B cell (primary cell): ENCODE measurements at regions not wholly inside any gene's neighbourhood (a gene's known extent, or its start where the extent isn't known, plus 50 kb on each side); places are given as distances from the start of the nearest gene placed in this dataset.

Experiments used
- ATAC-seq: fragments of 200-7000 bp; cut with Tn5 transposase; one replicate; pipeline ENCODE4 v1.10.0; 2021; ENCODE audit warnings: low read depth, mild to moderate bottlenecking, moderate number of reproducible peaks, moderate library complexity
- CTCF ChIA-PET: fragments of 350-600 bp; sonication (Branson Sonifier 250); formaldehyde crosslinking; loops from one replicate; lab custom pipeline; 2021; ENCODE audit warnings: antibody characterized with exemption, inconsistent platforms; lab: Charles Lee
- POLR2A ChIA-PET: fragments of 350-600 bp; sonication (Branson Sonifier 250); formaldehyde crosslinking; loops from one replicate; lab custom pipeline; 2021; ENCODE audit warnings: antibody characterized with exemption; lab: Charles Lee
- DNase-seq: peaks from one replicate; pipeline ENCODE4 v3.0.0; 2013
- H2AFZ ChIP-seq: 2 replicates; pipeline ENCODE4 v1.6.1; 2012; ENCODE audit warnings: mild to moderate bottlenecking, low read depth, low read length; ENCODE audit not compliant: insufficient read depth, poor library complexity, severe bottlenecking
- H3K27ac ChIP-seq, 2 donors: 1 replicate in 1 of 2; 2 replicates in 1 of 2; pipeline ENCODE4 v1.5.1; 2012 to 2013; ENCODE audit warnings: low read length in 2 of 2, mild to moderate bottlenecking in 2 of 2, moderate library complexity in 1 of 2
- H3K27me3 ChIP-seq, 4 experiments: fragments of 200-600 bp in 1 of 4; sonication (generic) in 1 of 4; replicated peaks in 1 of 4; 1 replicate in 2 of 4; 2 replicates in 2 of 4; pipeline versions ENCODE4 v1.6.1 to v1.7.0; 2013 to 2016; ENCODE audit warnings: low read length in 3 of 4, mild to moderate bottlenecking in 2 of 4, mixed read lengths in 1 of 4, moderate library complexity in 1 of 4; ENCODE audit not compliant: insufficient read depth in 4 of 4, control insufficient read depth in 3 of 4; ENCODE audit errors: control extremely low read depth in 1 of 4
- H3K36me3 ChIP-seq, 2 experiments: replicated peaks in 1 of 2; 1 replicate in 1 of 2; 2 replicates in 1 of 2; pipeline versions ENCODE4 v1.6.1 to v1.7.1; 2013; ENCODE audit warnings: low read length in 1 of 2; ENCODE audit not compliant: insufficient read depth in 2 of 2, control insufficient read depth in 1 of 2; ENCODE audit errors: control extremely low read depth in 1 of 2, extremely low read depth in 1 of 2
- H3K4me1 ChIP-seq, 2 donors: fragments of 200-600 bp in 1 of 2; sonication (generic) in 1 of 2; 1 replicate in 1 of 2; 2 replicates in 1 of 2; pipeline versions ENCODE4 v1.5.1 to v1.6.1; 2013 to 2017; ENCODE audit warnings: low read length in 2 of 2; ENCODE audit not compliant: control insufficient read depth in 2 of 2, insufficient read depth in 2 of 2
- H3K4me2 ChIP-seq: replicated peaks from 2 replicates; pipeline ENCODE3; 2012; ENCODE audit warnings: mild to moderate bottlenecking, low read depth, low read length; ENCODE audit not compliant: poor library complexity, severe bottlenecking
- H3K4me3 ChIP-seq, 5 experiments: fragments of 200-600 bp in 1 of 5; sonication (generic) in 1 of 5; 1 replicate in 3 of 5; 2 replicates in 2 of 5; pipeline versions ENCODE4 v1.5.1 to v1.7.0; 2011 to 2016; ENCODE audit warnings: low read length in 4 of 5, mild to moderate bottlenecking in 4 of 5, low read depth in 2 of 5, control low read depth in 1 of 5, moderate library complexity in 1 of 5; ENCODE audit not compliant: insufficient read depth in 1 of 5; ENCODE audit errors: control extremely low read depth in 1 of 5, extremely low read depth in 1 of 5
- H3K79me2 ChIP-seq: fragments of 200-600 bp; sonication (generic); one replicate; pipeline ENCODE4 v1.6.0; 2016; ENCODE audit warnings: low read length; ENCODE audit not compliant: control insufficient read depth, insufficient read depth
- H3K9ac ChIP-seq: fragments of 200-600 bp; sonication (generic); 2 replicates; pipeline ENCODE4 v1.6.1; 2017; ENCODE audit warnings: mild to moderate bottlenecking, low read length, moderate library complexity
- H3K9me3 ChIP-seq, 3 donors: one replicate each; pipeline versions ENCODE4 v1.6.1 to v1.7.1; 2013; ENCODE audit warnings: low read length in 2 of 3; ENCODE audit not compliant: control insufficient read depth in 2 of 3, insufficient read depth in 1 of 3; ENCODE audit errors: control extremely low read depth in 1 of 3
- H4K20me1 ChIP-seq: 2 replicates; pipeline ENCODE4 v1.6.0; 2012; ENCODE audit warnings: mild to moderate bottlenecking, low read length; ENCODE audit not compliant: insufficient read depth, control insufficient read depth, poor library complexity, severe bottlenecking
- H3K27ac Mint-ChIP-seq: one replicate; pipeline ENCODE4 v1.8.0; 2021; ENCODE audit warnings: mixed read lengths
- H3K27me3 Mint-ChIP-seq: one replicate; pipeline ENCODE4 v1.8.0; 2021; ENCODE audit warnings: mixed read lengths
- H3K4me1 Mint-ChIP-seq: one replicate; pipeline ENCODE4 v1.8.0; 2021; ENCODE audit warnings: mixed read lengths
- H3K4me3 Mint-ChIP-seq: one replicate; pipeline ENCODE4 v1.8.0; 2021; ENCODE audit warnings: mixed read lengths
- H3K9me3 Mint-ChIP-seq: one replicate; pipeline ENCODE4 v1.8.0; 2022; ENCODE audit warnings: mixed read lengths; ENCODE audit not compliant: insufficient read depth
- CTCF ChIP-seq: fragments of 200-600 bp; IDR thresholded peaks from one replicate; pipeline ENCODE4 v1.8.0; 2022; ENCODE audit warnings: antibody characterized with exemption, mild to moderate bottlenecking
- EZH2 ChIP-seq: IDR thresholded peaks from 2 replicates; pipeline ENCODE4 v1.6.1; 2012; ENCODE audit warnings: borderline replicate concordance, low read depth, mild to moderate bottlenecking, moderate library complexity, low read length; ENCODE audit not compliant: insufficient read depth, poor library complexity, severe bottlenecking
- WGBS: methylation state at CpG from one replicate; pipeline ENCODE4 v1.1.5; 2013; ENCODE audit warnings: missing lambda C conversion rate; ENCODE audit not compliant: insufficient coverage; 5-methylcytosine and 5-hydroxymethylcytosine counted together
- intact Hi-C: fragments of 100-400 bp; cut with micrococcal nuclease; formaldehyde crosslinking; loops from one replicate; pipeline ENCODE4 v1.10.0; 2022

- DNase-seq (no peak), ATAC-seq (no peak)
- no peaks in the 10 kb centered on the region for H3K4me1 ChIP-seq
- Mint-ChIP-seq H3K9me3 (no peaks in the 10 kb centered on the region), H3K27ac (no peak overlapping the region), H3K4me1 (no peaks in the 10 kb centered on the region), H3K4me3 (no peak overlapping the region), H3K27me3 (peaks cover 21% of the 10 kb centered on the region)
- no peaks in the 10 kb centered on the region for H3K9me3 ChIP-seq
- H3K4me3 ChIP-seq = no peak overlapping the region
- H3K79me2 ChIP-seq = no peaks in the 10 kb centered on the region
- ChIA-PET POLR2A (no interaction called here), CTCF (no interaction called here)
- WGBS = no CpG with 5 or more reads among the region's 6 CpGs
- H3K36me3 ChIP-seq = no peaks in the 10 kb centered on the region
- no peak overlapping the region for H3K4me2 ChIP-seq
- TF ChIP-seq CTCF (no peak), EZH2 (no peak)
- peaks cover 0 to 5% (median 0%) of the 10 kb centered on the region in 4 experiments for H3K27me3 ChIP-seq
- intact Hi-C loops = no loop called here
- no peak overlapping the region for H3K9ac ChIP-seq
- no peaks in the 10 kb centered on the region for H4K20me1 ChIP-seq
- no peak overlapping the region for H3K27ac ChIP-seq
- no peak overlapping the region for H2AFZ ChIP-seq
These were observed 103.7 kb upstream of the SALL4 start for GRCh38 chr20:51906049-51906448.

- no peaks in the 10 kb centered on the region for H3K4me1 ChIP-seq
These were observed 100.6 kb upstream of the SALL4 start for GRCh38 chr20:51902933-51903332.

More at GRCh38 chr20:51902933-51903332, 100.6 kb upstream of the SALL4 start:
- peaks cover 24% of the 10 kb centered on the region for H3K27me3 Mint-ChIP-seq
- no peaks in the 10 kb centered on the region for H3K9me3 Mint-ChIP-seq
- Histone ChIP-seq H3K9ac (no peak overlapping the region), H3K9me3 (no peaks in the 10 kb centered on the region), H3K27me3 (peaks cover 0 to 5% (median 0%) of the 10 kb centered on the region in 4 experiments), H3K4me3 (no peak overlapping the region), H3K36me3 (no peaks in the 10 kb centered on the region), H3K27ac (no peak overlapping the region), H3K4me2 (no peak overlapping the region), H3K79me2 (no peaks in the 10 kb centered on the region), H4K20me1 (no peaks in the 10 kb centered on the region), H2AFZ (no peak overlapping the region)
- no peak overlapping the region for H3K27ac Mint-ChIP-seq
- no peak overlapping the region for H3K4me3 Mint-ChIP-seq
- no peaks in the 10 kb centered on the region for H3K4me1 Mint-ChIP-seq
- CTCF ChIA-PET = no interaction called here
- DNase-seq = no peak
- intact Hi-C loops = no loop called here
- no peak for ATAC-seq
- 76% methylated on average over 6 of the region's 6 CpGs for WGBS
- POLR2A ChIA-PET = no interaction called here
- no peak for TF ChIP-seq CTCF
- TF ChIP-seq EZH2 = no peak
